ENCODE measurements at regions not wholly inside any gene's neighbourhood (a gene's known extent, or its start where the extent isn't known, plus 50 kb on each side); places are given as distances from the start of the nearest gene placed in this dataset.
"Not testable (repeated sequence)": the region's sequence is repeated elsewhere in the genome, so short reads cannot be mapped to it uniquely, and the experiment has no call there.

DNA sequence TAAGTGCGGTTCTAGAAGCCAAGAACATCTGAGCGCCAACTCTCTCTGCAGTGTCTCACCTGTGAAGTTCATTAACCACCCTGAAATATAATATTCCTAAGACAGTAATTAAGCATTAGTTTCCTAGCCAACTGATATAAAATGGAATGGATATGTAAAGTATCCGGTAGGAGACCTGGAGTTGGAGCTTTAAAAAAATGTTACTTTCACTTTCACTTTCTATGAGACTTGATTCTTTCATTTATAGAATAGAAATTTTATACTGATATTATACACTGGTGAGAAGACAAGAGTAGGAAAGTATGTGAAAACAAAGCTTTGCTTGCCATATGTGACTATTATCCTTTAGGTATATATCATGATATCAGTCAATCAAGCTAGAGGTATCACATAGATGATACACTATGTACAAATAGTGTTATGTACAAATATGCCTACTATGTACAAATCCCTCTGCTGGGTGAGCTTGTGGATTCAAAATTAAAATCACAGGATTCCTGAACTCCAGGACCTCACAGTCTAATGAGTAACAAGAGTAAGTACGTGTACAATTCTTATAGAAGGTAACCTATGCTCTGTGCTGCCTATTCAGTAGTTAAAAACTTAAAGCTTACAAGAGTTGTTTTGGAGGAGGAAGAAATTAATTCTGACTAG, 934.2 kb downstream of the TTLL7 start:
- DNase-seq: no peak

DNA sequence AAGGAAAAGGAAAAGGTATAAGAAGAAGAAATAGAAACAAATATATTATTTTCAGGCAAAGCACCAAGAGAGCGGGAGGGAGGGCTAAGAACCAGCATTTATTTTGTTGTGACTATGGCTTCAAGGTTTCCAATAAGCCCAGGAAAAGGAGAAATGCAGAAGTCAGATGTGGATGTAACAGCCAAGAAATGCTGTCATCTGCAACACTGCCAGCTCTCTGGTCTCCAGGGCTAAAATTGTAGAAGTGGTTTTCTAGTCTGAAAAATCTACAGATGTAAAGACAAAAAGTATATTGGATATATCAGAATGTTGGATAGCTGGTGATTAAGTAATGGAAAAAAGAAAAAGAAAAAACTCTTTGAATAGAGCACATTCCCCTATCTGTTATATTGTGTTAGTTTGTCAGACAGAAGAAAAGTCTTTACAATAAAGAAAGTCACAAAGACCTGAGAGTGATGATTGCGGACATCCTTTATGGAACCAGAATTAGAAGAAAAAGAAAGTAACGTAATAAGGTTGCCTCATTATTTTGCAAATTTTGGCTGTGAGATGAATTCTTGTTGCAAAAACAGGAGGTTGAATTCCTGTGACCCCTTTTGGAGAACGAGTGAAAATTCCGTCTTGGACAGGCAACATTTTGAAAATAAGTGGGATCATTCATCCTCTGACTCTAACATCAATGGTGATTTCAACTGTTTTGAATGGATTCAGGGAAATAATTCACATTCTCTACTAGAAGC, 938.1 kb downstream of the TTLL7 start:
- no peak for DNase-seq

DNA sequence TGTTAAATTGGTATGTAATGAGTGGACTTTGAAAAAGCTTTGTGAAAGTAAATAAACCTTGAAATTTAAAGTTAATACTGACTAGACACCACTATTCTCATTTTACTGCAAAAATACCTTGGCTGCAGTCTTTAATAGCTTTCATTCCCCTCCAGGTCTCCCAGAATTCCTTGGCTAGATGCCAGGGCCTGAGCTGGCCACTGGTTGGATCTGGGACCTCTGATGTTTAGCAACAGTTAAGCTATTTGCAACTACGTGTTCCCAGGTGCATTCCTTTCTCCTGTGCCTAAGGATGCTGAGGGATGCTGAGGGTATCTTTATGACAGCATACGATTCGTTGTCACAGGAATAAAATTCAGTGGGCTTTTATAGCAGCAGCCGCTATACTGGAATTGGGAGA, 938.7 kb downstream of the TTLL7 start:
- DNase-seq: no peak

DNA sequence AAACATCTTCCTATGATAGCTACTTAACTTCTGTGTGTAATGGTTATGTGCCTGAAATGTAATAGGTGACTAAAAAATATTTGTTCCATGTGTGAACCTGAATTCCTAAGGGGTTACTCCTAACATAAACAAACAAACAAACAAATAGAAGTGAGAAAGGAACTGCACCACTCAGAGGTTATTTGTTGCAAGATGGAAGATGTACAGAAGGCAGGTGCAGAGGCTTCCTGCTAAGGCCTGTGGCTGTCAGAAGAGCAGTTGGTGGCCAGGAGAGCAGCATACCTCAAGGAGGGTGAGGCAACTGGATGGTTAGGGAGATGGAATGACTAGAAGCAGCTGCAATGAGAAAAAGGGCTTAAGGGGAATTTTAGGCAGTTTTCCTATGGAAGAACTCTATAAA, 940.6 kb downstream of the TTLL7 start:
- DNase-seq: no peak

DNA sequence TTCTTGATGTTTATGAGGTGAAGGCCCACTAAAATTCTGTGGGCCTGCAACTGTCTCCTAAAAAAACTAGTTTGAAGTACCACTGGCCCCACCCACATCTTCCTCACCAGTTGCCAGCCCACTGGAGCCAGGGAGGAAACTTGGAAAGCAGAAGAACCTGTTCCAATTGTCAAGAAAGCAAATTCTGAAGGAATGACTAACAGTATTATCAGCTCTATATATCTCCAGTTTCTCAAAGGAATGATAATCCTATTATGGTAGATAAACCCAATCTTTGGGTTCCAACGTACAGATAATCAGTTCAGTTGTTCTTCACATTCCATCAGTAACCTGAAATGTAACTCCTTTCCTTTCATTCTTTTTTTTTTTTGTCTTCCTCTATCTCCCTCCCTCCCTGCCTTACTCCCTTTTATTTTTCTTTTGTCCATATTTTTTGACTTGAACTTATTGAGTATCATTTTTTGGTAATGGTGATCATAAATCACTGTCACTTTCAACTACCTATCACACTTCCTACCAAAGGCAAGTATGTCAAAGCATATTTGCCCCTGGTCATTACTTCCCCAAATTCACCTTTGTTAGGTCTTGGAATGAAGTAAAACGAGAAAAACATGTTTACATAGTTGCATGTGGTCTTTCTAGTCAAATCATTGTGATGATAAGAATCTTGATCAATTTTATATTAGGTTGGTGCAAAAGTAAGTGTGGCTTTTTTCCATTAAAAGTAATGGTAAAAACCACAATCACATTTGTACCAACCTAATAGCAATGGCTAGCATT, 943.4 kb downstream of the TTLL7 start:
- DNase-seq: no peak

DNA sequence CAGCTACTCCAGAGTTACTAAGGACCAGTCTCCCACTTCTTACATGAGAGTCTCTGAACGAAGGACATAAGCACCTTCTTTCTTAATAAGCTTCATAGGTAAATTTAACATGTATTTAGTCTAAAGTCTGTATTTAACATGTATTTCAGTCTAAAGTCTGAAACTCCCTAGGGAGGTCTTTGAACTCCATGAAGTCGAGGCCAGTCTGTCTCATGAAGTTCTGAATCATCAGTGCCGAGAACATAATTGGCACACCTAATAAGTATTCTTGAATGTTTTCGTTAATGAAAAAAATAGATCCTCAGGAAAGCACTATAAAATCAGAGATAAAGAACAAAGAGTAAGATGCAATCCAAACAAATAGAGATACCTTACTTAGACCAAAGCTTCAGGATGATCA, 945.5 kb downstream of the TTLL7 start:
- DNase-seq: no peak

DNA sequence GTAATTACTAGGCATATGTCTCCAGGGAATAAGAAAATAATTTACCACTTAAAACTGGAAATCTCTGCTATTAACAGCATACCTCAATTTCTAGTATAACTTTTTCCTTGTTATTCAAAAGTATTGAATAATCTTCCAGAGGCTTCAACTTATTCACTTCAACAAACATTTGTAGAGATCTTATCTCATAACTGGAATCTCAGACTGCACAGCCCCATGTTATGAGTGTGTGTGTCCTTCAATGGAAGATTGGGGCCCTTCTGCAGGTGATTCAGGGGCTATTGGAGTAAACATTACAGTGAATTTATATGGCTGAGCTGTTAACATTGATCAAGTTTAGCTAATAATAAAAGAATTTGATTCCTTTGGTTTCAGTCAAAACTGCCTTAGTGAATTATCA, 946.1 kb downstream of the TTLL7 start:
- no peak for DNase-seq

DNA sequence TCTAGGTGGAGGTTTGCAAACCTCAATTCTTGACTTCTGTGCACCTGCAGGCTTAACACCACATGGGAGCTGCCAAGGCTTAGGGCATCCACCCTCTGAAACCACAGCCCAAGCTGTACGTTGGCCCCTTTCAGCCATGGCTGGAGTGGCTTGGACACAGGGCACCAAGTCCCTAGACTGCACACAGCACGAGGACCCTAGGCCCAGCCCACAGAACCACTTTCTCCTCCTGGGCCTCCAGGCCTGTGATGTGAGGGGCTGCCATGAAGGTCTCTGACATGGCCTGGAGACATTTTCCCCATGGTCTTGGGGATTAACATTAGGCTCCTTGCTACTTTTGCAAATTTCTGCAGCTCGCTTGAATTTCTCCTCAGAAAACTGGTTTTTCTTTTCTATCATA, 947.9 kb downstream of the TTLL7 start:
- DNase-seq: not testable (repeated sequence)

DNA sequence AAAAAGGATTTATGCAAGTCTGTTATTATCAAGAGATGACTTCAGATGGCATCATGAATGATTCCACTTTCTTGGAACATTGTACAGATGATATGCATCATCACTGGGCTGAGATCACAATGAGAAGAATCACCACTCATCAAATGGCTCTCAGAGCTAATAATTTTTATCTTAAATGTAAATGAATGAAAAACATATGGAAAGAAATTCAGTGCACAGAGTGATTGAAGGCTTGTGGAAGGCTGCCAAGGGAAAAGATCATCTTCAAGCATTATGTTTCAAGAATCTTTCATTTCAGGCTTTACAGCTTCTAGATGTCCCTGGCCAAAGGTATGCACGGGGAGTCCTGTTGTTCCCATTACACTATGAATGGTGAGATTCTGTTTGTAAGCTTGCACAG, 955.7 kb downstream of the TTLL7 start:
- no peak for DNase-seq

DNA sequence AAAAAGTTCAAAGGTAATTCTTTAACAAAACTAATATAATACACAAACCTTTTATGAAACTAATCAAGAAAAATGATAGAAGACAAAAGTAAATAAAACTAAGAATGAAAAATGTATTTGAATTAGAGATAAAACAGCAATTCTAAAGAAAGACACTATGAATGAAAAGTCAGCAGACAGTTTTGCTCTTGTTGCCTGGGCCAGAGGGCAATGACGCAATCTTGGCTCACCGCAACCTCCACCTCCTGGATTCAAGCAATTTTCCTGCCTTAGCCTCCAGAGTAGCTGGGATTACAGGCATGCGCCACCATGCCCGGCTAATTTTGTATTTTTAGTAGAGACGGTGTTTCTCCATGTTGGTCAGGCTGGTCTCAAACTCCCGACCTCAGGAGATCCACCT, 959.8 kb downstream of the TTLL7 start:
- not testable (repeated sequence) for DNase-seq

DNA sequence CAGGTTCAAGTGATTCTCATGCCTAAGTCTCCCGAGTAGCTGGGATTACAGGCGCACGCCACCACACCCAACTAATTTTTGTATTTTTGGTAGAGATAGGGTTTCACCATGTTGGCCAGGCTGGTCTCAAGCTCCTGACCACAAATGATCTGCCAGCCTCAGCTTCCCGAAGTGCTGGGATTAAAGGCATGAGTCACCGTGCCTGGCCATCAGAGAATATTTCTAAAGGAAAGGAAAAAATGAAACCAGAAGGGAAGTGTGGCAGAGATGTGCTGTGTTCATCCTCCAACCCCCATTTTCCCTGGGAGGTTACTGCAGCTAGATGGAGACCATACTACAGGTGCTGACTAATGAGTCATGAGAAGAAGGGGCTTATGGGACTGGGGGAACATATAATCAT, 964.1 kb downstream of the TTLL7 start:
- no peak for DNase-seq

DNA sequence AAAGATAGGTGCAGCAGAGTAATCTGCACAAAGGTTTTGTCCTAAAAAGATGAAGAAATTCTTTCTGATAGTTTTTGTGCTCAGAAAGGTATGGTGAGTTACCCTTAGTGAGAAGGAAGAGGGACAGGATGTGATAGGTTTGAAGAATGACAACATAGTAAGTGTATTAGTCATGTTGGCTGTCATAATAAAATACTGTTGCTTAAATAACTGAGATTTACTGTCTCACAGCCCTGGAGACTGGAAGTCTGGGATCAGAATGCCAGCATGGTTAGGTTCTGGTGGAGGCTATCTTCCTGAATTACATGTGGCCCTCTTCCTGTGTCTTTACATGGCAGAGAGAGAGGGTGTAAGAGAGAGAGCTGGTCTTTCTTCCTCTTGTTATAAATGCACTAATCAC, 965.2 kb downstream of the TTLL7 start:
- DNase-seq: no peak

DNA sequence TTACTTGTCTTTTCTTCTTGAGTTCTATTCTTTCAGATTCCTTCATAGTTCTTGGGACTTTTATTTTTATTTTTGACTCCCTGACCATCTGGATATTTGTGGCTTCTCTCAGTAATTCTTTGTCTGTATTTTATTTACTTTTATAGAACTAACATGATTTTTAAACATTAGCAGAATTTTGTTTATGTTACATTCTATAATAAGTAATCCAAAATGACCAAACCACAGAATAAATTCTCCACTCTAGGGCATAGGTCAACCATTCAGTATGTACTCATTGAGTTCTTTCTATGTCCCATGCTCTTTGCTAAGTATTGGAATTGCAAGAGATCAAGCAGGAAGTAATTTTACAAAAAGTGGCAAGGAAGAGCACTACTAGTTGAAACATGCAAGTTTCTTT, 969.0 kb downstream of the TTLL7 start:
- DNase-seq: no peak

DNA sequence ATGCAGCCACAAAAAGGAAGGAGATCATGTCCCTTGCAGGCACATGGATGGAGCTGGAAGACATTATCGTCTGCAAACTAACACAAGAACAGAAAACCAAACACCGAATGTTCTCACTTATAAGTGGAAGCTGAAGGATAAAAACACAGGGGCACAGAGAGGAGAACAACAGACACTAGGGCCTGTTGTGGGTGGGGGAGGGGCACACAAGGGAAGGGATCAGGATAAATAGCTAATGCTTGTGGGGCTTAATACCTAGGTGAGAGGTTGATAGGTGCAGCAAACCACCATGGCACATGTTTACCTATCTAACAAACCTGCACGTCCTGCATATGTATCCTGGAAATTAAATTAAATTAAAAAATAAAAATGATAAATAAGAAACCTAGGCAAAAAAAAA, 969.9 kb downstream of the TTLL7 start:
- no peak for DNase-seq

DNA sequence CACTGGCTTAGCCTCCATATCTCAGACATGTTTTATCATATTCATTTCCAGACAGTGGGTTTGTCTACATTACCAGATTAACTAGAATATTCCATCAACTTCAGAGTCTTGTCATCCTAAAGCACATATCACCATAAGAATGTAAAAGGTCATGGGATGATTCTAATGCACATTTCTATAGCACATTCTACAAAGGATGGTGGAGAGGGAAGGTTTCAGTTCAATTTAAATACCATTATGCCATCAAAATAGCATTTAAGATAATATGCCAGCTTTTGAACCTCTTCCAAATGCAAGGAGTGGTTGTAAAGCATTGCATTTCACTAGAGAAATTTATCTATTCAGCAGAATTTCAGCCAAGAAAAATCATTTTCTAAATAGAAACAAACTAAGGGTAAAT, 970.5 kb downstream of the TTLL7 start:
- DNase-seq: no peak

DNA sequence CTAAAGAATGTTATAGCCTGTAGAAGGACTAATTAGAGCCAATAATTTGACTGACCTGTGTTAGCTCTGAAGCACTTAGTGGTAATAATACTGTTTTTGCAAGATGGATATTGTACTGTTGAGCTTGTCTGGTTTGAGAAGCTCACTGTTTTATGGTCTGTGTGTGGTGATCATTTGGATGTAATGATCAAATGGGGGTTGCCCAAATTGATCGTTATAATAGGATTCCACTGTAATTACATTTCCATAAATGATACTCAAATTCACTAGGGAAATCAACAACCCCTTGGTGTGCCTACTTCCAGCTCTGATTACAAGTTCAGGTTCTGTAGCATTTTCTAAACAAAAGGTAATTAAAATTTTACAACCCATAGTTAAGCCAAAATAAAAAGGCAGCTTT, 971.4 kb downstream of the TTLL7 start:
- no peak for DNase-seq

DNA sequence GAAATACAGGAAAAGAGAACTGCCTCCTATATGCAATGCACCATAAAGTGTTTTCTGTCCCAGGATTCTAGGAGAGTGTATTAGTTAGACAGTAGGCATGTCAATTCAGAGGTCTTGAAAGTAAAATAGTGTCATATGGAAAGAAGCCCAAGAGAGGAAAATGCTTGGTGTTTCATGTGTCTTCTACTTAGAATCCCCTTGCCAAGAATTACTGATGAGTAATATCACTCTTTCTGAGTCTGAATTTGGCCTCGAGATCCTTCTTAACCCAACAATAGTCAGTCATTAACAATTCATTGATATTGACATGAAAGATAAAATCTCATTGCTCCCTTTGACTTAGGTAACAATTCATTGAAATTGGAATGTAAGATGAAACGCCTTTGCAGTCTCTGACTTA, 972.2 kb downstream of the TTLL7 start:
- no peak for DNase-seq

DNA sequence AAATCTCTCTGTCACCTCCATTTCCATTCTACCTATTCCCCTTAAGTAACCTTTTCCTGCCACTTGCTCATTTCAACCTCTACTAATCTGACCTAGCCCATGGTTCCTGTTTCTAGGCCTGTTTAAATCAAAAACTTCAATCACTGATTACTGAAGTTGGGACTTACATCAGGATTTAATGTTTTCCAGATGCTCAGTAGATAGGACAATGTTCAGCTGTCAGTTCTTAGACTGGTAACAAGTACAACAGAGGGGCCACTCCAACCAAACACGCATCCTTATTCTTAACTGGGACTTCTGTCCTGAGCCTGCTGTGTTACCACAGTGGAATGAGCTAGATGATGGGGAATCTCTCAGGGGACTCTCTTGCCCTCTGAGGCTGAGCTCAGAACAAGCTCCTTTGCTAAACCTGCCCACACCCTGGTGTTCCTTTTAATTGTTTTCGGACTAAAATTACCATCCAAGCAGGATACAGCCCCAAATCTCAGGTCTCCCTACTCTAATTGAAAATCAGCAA, 974.6 kb downstream of the TTLL7 start:
- no peak for DNase-seq

DNA sequence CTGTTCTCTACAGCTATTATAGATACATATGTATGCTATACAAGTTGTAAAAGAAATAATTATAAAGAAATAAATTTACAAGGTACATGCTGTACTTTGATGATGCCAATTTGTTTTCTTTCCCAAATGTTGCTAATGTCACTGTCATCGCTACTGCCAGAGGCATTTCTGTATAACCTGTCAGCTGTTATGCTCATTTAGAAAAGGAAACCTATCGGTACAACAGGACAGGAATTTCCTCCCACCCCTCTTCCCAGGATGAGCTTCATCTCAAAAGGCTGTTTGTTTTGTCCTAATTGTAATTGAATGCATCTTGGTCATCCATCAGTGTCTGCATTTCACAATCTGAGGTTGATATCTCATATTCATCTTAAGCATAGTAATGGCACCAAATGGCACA, 975.7 kb downstream of the TTLL7 start:
- DNase-seq: no peak

DNA sequence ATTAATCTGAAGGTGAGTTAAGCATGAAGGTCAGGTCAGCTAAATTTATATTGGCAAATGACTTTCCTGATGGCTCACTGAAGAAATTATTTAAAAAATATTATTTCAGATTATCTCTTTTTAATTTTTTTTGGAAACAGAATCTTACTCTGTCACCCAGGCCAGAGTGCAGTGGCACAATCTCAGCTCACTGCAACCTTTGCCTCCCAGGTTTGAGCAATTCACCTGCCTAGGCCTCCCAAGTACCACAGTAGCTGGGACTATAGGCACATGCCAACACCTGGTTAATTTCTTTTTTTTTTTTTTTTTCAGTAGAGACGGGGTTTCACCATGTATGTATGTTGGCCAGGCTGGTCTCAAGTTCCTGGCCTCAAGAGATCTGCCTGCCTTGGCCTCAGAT, 976.7 kb downstream of the TTLL7 start:
- no peak for DNase-seq

DNA sequence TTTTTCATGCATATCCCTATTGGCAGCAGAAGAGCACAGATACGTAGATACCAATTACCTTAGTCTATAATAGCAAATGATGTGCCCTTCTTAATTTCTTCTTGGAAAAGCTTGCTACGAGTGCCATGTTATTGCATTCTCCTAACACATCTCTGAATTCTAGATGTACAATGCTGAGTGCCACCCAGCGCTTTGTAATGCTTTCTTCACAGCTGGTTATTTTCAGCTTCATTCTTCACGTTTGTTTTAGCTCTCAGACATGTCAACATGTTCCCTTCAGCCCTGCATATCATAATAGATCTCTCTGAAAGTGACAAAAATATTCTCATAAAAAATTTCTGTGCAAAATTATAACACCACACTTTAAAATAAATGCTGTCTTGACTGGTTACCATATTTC, 981.2 kb downstream of the TTLL7 start:
- DNase-seq: no peak

DNA sequence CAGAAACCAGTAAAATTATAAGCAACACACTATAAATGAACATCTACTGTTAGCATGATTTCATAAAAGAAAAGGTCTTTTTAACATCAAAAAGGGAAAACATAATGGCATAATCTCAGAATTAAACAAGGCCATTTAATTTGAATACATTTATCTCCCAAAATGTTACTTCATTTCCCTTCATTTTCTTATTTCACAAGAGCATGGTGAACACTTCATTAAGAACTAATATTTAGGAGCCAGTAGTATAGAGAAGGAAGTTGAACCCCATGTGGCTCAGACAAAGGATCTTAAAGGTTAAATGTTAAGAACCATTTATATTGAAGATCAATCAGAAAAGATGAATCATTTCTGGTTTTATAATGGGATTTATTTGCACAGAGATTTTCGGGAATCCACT, 981.7 kb downstream of the TTLL7 start:
- DNase-seq: no peak

DNA sequence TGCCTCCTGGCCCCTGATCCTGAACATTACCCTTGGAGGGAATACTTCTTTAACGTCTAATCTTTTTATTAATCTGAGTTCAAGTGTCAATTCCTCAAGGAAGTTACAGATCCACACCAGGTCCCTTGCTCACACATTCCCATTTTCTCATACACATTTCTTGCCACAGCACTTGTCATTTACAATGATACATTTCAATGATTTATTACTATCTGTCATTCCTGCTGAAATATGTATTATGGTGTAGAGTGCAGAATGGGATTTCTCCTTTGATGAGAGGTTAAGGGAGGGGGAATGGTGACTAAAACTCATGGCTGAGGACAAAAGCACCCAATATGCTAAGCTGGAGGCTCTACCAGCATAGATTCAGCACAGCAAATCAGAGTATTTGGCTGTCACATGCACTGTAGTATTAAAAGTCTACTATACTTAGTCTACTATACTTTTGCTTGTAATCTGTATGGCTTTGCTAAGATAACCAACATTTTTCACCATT, 982.5 kb downstream of the TTLL7 start:
- DNase-seq: no peak

DNA sequence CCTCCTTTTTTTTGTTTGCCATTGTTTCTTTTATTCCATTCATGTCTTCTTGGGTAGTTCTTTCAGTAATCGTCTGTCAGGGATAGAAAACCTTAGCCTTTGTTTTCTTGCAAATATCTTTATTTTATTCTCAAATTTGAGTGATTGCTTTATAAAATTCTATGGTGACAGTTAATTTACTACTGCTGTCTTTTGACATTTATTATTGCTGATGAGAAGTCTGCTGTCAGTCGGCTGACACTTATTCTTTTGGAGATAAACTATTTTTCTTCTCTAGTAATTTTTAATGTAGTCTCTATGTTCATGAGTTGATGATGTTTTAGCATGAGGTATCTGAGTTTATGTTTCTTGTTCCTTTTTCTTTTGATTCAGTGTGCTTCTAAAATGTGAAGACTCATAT, 983.8 kb downstream of the TTLL7 start:
- DNase-seq: no peak
